ENCODE measurements at regions not wholly inside any gene's neighbourhood (a gene's known extent, or its start where the extent isn't known, plus 50 kb on each side); places are given as distances from the start of the nearest gene placed in this dataset.
A peak's percentile ranks its signal among the peaks of the same experiment; 100 is the strongest.

- CTCF ChIA-PET: no interaction called here
- Mint-ChIP-seq H3K9me3 (no peaks in the 10 kb centered on the region), H3K27me3 (ENCODE audit: low read depth) (no peaks in the 10 kb centered on the region; the same call in 1 of the 2 replicates), H3K4me3 (no peak overlapping the region), H3K36me3 (no peaks in the 10 kb centered on the region), H3K4me1 (no peaks in the 10 kb centered on the region), H3K27ac (no peak overlapping the region)
- POLR2A ChIA-PET: no interaction called here
- no peak for ATAC-seq
- DNase-seq (ENCODE audit: low spot score): no peak
- TF ChIP-seq ZSCAN18 (CRISPR knock-in tag; IDR thresholded peaks at IDR 0.05): no peak
Measured at GRCh38 chr5:117945258-117945657, 1043.1 kb downstream of the DTWD2 start.

DNA sequence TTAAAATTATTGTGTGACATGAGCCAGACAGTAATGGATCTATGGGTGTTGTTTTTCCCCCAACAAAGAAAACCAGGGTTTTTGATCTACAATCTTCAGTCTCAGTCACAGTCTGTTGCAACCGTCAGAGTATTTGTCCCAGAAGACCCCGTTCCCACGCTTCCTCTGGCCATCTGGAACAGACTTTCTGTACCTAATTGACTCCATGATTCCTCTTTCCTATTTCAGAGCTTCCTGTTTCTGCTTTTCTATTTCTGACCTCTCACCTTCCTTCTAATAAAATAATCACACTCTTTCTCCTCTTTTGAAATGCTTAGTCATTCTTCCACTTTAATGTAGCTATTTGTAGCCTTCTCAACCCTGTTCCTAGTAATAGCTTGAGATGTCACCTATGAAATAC is 1044.8 kb downstream of the DTWD2 start:
- CTCF ChIA-PET: interaction anchor here (0.6 kb wide), 1 partner anchor 1495 kb away, joined by 3 read pairs; no protein-coding TSS in a partner anchor
- ATAC-seq (no peak), DNase-seq (ENCODE audit: low spot score) (no peak)
- Mint-ChIP-seq H3K4me3 (no peak overlapping the region), H3K27me3 (ENCODE audit: low read depth) (no peaks in the 10 kb centered on the region; the same call in 1 of the 2 replicates), H3K36me3 (no peaks in the 10 kb centered on the region), H3K9me3 (no peaks in the 10 kb centered on the region), H3K27ac (peak overlapping the region; percentile 41), H3K4me1 (no peaks in the 10 kb centered on the region)
- POLR2A ChIA-PET: no interaction called here
- no peak for TF ChIP-seq SOX15 (CRISPR knock-in tag; IDR thresholded peaks at IDR 0.05)
- TF ChIP-seq, protein P1, sequence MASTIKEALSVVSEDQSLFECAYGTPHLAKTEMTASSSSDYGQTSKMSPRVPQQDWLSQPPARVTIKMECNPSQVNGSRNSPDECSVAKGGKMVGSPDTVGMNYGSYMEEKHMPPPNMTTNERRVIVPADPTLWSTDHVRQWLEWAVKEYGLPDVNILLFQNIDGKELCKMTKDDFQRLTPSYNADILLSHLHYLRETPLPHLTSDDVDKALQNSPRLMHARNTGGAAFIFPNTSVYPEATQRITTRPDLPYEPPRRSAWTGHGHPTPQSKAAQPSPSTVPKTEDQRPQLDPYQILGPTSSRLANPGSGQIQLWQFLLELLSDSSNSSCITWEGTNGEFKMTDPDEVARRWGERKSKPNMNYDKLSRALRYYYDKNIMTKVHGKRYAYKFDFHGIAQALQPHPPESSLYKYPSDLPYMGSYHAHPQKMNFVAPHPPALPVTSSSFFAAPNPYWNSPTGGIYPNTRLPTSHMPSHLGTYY (CRISPR knock-in tag; IDR thresholded peaks at IDR 0.05): no peak
- TF ChIP-seq ESRRA (CRISPR knock-in tag; IDR thresholded peaks at IDR 0.05; ENCODE audit: borderline replicate concordance): no peak
- TF ChIP-seq, protein P2, sequence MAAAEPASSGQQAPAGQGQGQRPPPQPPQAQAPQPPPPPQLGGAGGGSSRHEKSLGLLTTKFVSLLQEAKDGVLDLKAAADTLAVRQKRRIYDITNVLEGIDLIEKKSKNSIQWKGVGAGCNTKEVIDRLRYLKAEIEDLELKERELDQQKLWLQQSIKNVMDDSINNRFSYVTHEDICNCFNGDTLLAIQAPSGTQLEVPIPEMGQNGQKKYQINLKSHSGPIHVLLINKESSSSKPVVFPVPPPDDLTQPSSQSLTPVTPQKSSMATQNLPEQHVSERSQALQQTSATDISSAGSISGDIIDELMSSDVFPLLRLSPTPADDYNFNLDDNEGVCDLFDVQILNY (CRISPR knock-in tag; IDR thresholded peaks at IDR 0.05): no peak
- TF ChIP-seq NR2C2 (CRISPR knock-in tag; IDR thresholded peaks at IDR 0.05): no peak
- no peak for TF ChIP-seq ZNF138 (CRISPR knock-in tag; conservative IDR thresholded peaks at IDR 0.05)
- TF ChIP-seq MLX (CRISPR knock-in tag; IDR thresholded peaks at IDR 0.05): no peak
- no peak for TF ChIP-seq ZMAT4 (CRISPR knock-in tag; IDR thresholded peaks at IDR 0.05)
- TF ChIP-seq, protein P3, sequence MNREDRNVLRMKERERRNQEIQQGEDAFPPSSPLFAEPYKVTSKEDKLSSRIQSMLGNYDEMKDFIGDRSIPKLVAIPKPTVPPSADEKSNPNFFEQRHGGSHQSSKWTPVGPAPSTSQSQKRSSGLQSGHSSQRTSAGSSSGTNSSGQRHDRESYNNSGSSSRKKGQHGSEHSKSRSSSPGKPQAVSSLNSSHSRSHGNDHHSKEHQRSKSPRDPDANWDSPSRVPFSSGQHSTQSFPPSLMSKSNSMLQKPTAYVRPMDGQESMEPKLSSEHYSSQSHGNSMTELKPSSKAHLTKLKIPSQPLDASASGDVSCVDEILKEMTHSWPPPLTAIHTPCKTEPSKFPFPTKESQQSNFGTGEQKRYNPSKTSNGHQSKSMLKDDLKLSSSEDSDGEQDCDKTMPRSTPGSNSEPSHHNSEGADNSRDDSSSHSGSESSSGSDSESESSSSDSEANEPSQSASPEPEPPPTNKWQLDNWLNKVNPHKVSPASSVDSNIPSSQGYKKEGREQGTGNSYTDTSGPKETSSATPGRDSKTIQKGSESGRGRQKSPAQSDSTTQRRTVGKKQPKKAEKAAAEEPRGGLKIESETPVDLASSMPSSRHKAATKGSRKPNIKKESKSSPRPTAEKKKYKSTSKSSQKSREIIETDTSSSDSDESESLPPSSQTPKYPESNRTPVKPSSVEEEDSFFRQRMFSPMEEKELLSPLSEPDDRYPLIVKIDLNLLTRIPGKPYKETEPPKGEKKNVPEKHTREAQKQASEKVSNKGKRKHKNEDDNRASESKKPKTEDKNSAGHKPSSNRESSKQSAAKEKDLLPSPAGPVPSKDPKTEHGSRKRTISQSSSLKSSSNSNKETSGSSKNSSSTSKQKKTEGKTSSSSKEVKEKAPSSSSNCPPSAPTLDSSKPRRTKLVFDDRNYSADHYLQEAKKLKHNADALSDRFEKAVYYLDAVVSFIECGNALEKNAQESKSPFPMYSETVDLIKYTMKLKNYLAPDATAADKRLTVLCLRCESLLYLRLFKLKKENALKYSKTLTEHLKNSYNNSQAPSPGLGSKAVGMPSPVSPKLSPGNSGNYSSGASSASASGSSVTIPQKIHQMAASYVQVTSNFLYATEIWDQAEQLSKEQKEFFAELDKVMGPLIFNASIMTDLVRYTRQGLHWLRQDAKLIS (CRISPR knock-in tag; IDR thresholded peaks at IDR 0.05; ENCODE audit: borderline replicate concordance): no peak
- TF ChIP-seq PRDM15 (CRISPR knock-in tag; IDR thresholded peaks at IDR 0.05): no peak
- no peak for TF ChIP-seq ATF3 (CRISPR knock-in tag; conservative IDR thresholded peaks at IDR 0.05)
- no peak for TF ChIP-seq CREM (CRISPR knock-in tag; IDR thresholded peaks at IDR 0.05)
- no peak for TF ChIP-seq HMGXB4 (CRISPR knock-in tag; IDR thresholded peaks at IDR 0.05)
- TF ChIP-seq, protein P4, sequence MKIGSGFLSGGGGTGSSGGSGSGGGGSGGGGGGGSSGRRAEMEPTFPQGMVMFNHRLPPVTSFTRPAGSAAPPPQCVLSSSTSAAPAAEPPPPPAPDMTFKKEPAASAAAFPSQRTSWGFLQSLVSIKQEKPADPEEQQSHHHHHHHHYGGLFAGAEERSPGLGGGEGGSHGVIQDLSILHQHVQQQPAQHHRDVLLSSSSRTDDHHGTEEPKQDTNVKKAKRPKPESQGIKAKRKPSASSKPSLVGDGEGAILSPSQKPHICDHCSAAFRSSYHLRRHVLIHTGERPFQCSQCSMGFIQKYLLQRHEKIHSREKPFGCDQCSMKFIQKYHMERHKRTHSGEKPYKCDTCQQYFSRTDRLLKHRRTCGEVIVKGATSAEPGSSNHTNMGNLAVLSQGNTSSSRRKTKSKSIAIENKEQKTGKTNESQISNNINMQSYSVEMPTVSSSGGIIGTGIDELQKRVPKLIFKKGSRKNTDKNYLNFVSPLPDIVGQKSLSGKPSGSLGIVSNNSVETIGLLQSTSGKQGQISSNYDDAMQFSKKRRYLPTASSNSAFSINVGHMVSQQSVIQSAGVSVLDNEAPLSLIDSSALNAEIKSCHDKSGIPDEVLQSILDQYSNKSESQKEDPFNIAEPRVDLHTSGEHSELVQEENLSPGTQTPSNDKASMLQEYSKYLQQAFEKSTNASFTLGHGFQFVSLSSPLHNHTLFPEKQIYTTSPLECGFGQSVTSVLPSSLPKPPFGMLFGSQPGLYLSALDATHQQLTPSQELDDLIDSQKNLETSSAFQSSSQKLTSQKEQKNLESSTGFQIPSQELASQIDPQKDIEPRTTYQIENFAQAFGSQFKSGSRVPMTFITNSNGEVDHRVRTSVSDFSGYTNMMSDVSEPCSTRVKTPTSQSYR (CRISPR knock-in tag; IDR thresholded peaks at IDR 0.05): no peak
